Cardiac muscle cell (in vitro differentiated cells and primary cell): ENCODE measurements at regions not wholly inside any gene's neighbourhood (a gene's known extent, or its start where the extent isn't known, plus 50 kb on each side); places are given as distances from the start of the nearest gene placed in this dataset.

Source experiments
- DNase-seq, 2 donors: peaks; one replicate each; pipeline versions ENCODE4 v3.0.0 to v3.0.0-alpha.2; 2010 to 2017; ENCODE audit warnings: low read depth in 1 of 2, low spot score in 1 of 2
- H3K27ac ChIP-seq: fragments of 200-600 bp; sonication (generic); 2 replicates; pipeline ENCODE4 v1.5.1; 2016
- H3K27me3 ChIP-seq: fragments of 200-600 bp; sonication (generic); 2 replicates; pipeline ENCODE4 v1.6.0; 2016; ENCODE audit warnings: control low read depth
- H3K36me3 ChIP-seq: fragments of 200-600 bp; sonication (generic); 2 replicates; pipeline ENCODE4 v1.5.1; 2016; ENCODE audit warnings: control low read depth
- H3K4me1 ChIP-seq: fragments of 200-600 bp; sonication (generic); 2 replicates; pipeline ENCODE4 v1.8.1; 2017; ENCODE audit warnings: low read depth, mild to moderate bottlenecking, mixed run types
- H3K4me3 ChIP-seq: fragments of 200-600 bp; sonication (generic); 2 replicates; pipeline ENCODE4 v1.5.1; 2016; ENCODE audit warnings: mild to moderate bottlenecking
- H3K9me3 ChIP-seq: fragments of 200-600 bp; sonication (generic); 2 replicates; pipeline ENCODE4 v1.5.1; 2017; ENCODE audit warnings: low read depth, mild to moderate bottlenecking, control low read depth
- CTCF ChIP-seq: IDR thresholded peaks from 2 replicates; pipeline ENCODE4 v1.5.1; 2012; ENCODE audit warnings: low read depth, mild to moderate bottlenecking, low read length

- H3K9me3 ChIP-seq = no peaks in the 10 kb centered on the region
- H3K4me3 ChIP-seq = no peak overlapping the region
- H3K4me1 ChIP-seq = no peaks in the 10 kb centered on the region
- no peak for TF ChIP-seq CTCF
- no peaks in the 10 kb centered on the region for H3K36me3 ChIP-seq
- no peak overlapping the region for H3K27ac ChIP-seq
- no peak for DNase-seq
- no peaks in the 10 kb centered on the region for H3K27me3 ChIP-seq
Measured at GRCh38 chr6:97822632-97823031, 539.6 kb upstream of the MMS22L start.

- no peak for TF ChIP-seq CTCF
- H3K27ac ChIP-seq = no peak overlapping the region
- H3K36me3 ChIP-seq = no peaks in the 10 kb centered on the region
- DNase-seq = peak in 1 of 2 donors; percentile 33
- no peaks in the 10 kb centered on the region for H3K27me3 ChIP-seq
- no peaks in the 10 kb centered on the region for H3K9me3 ChIP-seq
- H3K4me3 ChIP-seq = no peak overlapping the region
- H3K4me1 ChIP-seq = no peaks in the 10 kb centered on the region
Measured at GRCh38 chr6:97841763-97842162, 558.7 kb upstream of the MMS22L start.

- no peaks in the 10 kb centered on the region for H3K27me3 ChIP-seq
- H3K27ac ChIP-seq = no peak overlapping the region
- H3K4me1 ChIP-seq = no peaks in the 10 kb centered on the region
- no peak for DNase-seq
- TF ChIP-seq CTCF = no peak
- no peaks in the 10 kb centered on the region for H3K9me3 ChIP-seq
- H3K36me3 ChIP-seq = no peaks in the 10 kb centered on the region
- H3K4me3 ChIP-seq = no peak overlapping the region
Measured at GRCh38 chr6:97842521-97842920, 559.5 kb upstream of the MMS22L start.

GRCh38 chr6:97849390-97849789 lies 566.4 kb upstream of the MMS22L start:
- no peaks in the 10 kb centered on the region for H3K4me1 ChIP-seq
- no peaks in the 10 kb centered on the region for H3K36me3 ChIP-seq
- H3K4me3 ChIP-seq = no peak overlapping the region
- no peak overlapping the region for H3K27ac ChIP-seq
- no peaks in the 10 kb centered on the region for H3K9me3 ChIP-seq
- no peak for TF ChIP-seq CTCF
- DNase-seq = no peak
- H3K27me3 ChIP-seq = no peaks in the 10 kb centered on the region

- Histone ChIP-seq H3K27me3 (no peaks in the 10 kb centered on the region), H3K4me3 (no peak overlapping the region), H3K9me3 (no peaks in the 10 kb centered on the region), H3K27ac (no peak overlapping the region), H3K36me3 (no peaks in the 10 kb centered on the region), H3K4me1 (no peaks in the 10 kb centered on the region)
- no peak for TF ChIP-seq CTCF
- DNase-seq = peak in 1 of 2 donors; percentile 3
Measured at GRCh38 chr6:97850458-97851212, 567.6 kb upstream of the MMS22L start.
